Endothelial cell of umbilical vein (primary cell): ENCODE measurements at regions not wholly inside any gene's neighbourhood (a gene's known extent, or its start where the extent isn't known, plus 50 kb on each side); places are given as distances from the start of the nearest gene placed in this dataset.

Experiments used
- BruUV-seq: library from RNA; stranded (reverse); fragments of 400-500 nt; replicated peaks from 2 replicates; lab custom pipeline; 2021; lab: Mats Ljungman, UMichigan
- CTCF ChIA-PET: fragments of 300-600, 350-600 bp; sonication (Branson Sonifier 250); formaldehyde crosslinking; loops from one replicate; lab custom pipeline; 2021; ENCODE audit warnings: antibody characterized with exemption, inconsistent platforms; lab: Charles Lee
- POLR2A ChIA-PET: fragments of 300-600, 350-600 bp; sonication (Branson Sonifier 250); formaldehyde crosslinking; loops from one replicate; lab custom pipeline; 2021; ENCODE audit warnings: antibody characterized with exemption, inconsistent platforms; lab: Charles Lee
- DNase-seq: peaks from one replicate; pipeline ENCODE4 v3.0.0-alpha.2; 2011; ENCODE audit warnings: low read depth, low spot score
- FAIRE-seq: peaks from 2 replicates; lab custom pipeline; 2011; peaks lifted over from hg19 to GRCh38; lab: Jason Lieb, UNC
- H2AFZ ChIP-seq: 2 replicates; pipeline ENCODE4 v1.6.0; 2012; ENCODE audit warnings: low read depth, low read length, control low read depth, inconsistent platforms
- H3K27ac ChIP-seq: 2 replicates; pipeline ENCODE4 v1.5.1; 2011; ENCODE audit warnings: low read depth, mild to moderate bottlenecking, control low read depth, low read length, moderate library complexity; ENCODE audit not compliant: insufficient read depth
- H3K27me3 ChIP-seq, 2 experiments: 2 replicates each; pipeline versions ENCODE4 v1.6.0 to v1.6.1; 2011; ENCODE audit warnings: low read length in 2 of 2, mixed read lengths in 1 of 2; ENCODE audit not compliant: control insufficient read depth in 2 of 2, insufficient read depth in 2 of 2
- H3K36me3 ChIP-seq, 2 experiments: 2 replicates in 1 of 2; 3 replicates in 1 of 2; pipeline ENCODE4 v1.5.1; 2011; ENCODE audit warnings: low read length in 2 of 2, mild to moderate bottlenecking in 1 of 2, moderate library complexity in 1 of 2; ENCODE audit not compliant: control insufficient read depth in 2 of 2, insufficient read depth in 2 of 2; ENCODE audit errors: extremely low read depth in 1 of 2
- H3K4me1 ChIP-seq: 3 replicates; pipeline ENCODE4 v1.5.1; 2011; ENCODE audit warnings: mild to moderate bottlenecking, low read length; ENCODE audit not compliant: control insufficient read depth, insufficient read depth; ENCODE audit errors: extremely low read depth
- H3K4me2 ChIP-seq: 2 replicates; pipeline ENCODE4 v1.6.1; 2011; ENCODE audit warnings: low read length, control low read depth, mixed read lengths; ENCODE audit not compliant: insufficient read depth
- H3K4me3 ChIP-seq, 3 experiments: fragments of 200-600 bp in 1 of 3; sonication (generic), shearing (Covaris generic) in 1 of 3; replicated peaks in 1 of 3; 2 replicates each; pipeline ENCODE4 v1.5.1; 2011 to 2016; ENCODE audit warnings: control low read depth in 3 of 3, low read length in 3 of 3, mild to moderate bottlenecking in 2 of 3, inconsistent platforms in 1 of 3, low read depth in 1 of 3, moderate library complexity in 1 of 3; ENCODE audit not compliant: insufficient read depth in 1 of 3
- H3K79me2 ChIP-seq: 2 replicates; pipeline ENCODE4 v1.6.0; 2012; ENCODE audit warnings: low read length, inconsistent platforms; ENCODE audit not compliant: control insufficient read depth, insufficient read depth
- H3K9ac ChIP-seq: replicated peaks from 2 replicates; pipeline ENCODE3; 2011; ENCODE audit warnings: low read length, control low read depth; ENCODE audit not compliant: insufficient read depth; ENCODE audit errors: extremely low read depth
- H3K9me1 ChIP-seq: replicated peaks from 3 replicates; pipeline ENCODE4 v1.6.0; 2011; ENCODE audit warnings: mild to moderate bottlenecking, low read length; ENCODE audit not compliant: control insufficient read depth, insufficient read depth; ENCODE audit errors: extremely low read depth
- H3K9me3 ChIP-seq: replicated peaks from 2 replicates; pipeline ENCODE4 v1.5.1; 2012; ENCODE audit warnings: low read length, inconsistent platforms; ENCODE audit not compliant: control insufficient read depth, insufficient read depth
- H4K20me1 ChIP-seq: replicated peaks from 2 replicates; pipeline ENCODE3; 2011; ENCODE audit warnings: mild to moderate bottlenecking, low read length; ENCODE audit not compliant: control insufficient read depth, insufficient read depth; ENCODE audit errors: extremely low read depth
- CTCF ChIP-seq, 2 donors: IDR thresholded peaks; 1 replicate in 1 of 2; 2 replicates in 1 of 2; pipeline ENCODE4 v1.5.1; 2011; ENCODE audit warnings: low read length in 2 of 2, mild to moderate bottlenecking in 2 of 2, moderate library complexity in 2 of 2, control low read depth in 1 of 2, inconsistent platforms in 1 of 2, low read depth in 1 of 2; ENCODE audit not compliant: insufficient read depth in 1 of 2; ENCODE audit errors: extremely low read depth in 1 of 2
- FOS ChIP-seq: IDR thresholded peaks from 2 replicates; pipeline ENCODE4 v1.6.1; 2011; ENCODE audit warnings: mild to moderate bottlenecking, low read length, moderate library complexity, borderline replicate concordance; ENCODE audit not compliant: insufficient read depth
- GATA2 ChIP-seq: IDR thresholded peaks from 2 replicates; pipeline ENCODE4 v1.7.0; 2011; ENCODE audit warnings: low read depth, mild to moderate bottlenecking, moderate library complexity, mixed read lengths, low read length; ENCODE audit not compliant: insufficient read length, insufficient read depth
- MAX ChIP-seq: IDR thresholded peaks from 2 replicates; pipeline ENCODE4 v1.6.1; 2011; ENCODE audit not compliant: insufficient read depth, insufficient read length
- POLR2A ChIP-seq: IDR thresholded peaks from 2 replicates; pipeline ENCODE4 v1.6.1; 2012; ENCODE audit warnings: low read depth, mild to moderate bottlenecking, control low read depth, low read length
- POLR2AphosphoS5 ChIP-seq: IDR thresholded peaks from 2 replicates; pipeline ENCODE4 v1.6.1; 2012; ENCODE audit warnings: low read depth, mild to moderate bottlenecking, control low read depth, low read length, moderate library complexity; ENCODE audit not compliant: insufficient read depth
- dilution Hi-C: fragments of 300-500 bp; cut with MboI; formaldehyde crosslinking; loops from one replicate; pipeline ENCODE4 v1.15.0; 2019; ENCODE audit warnings: low sequenced_read_pairs; ENCODE audit not compliant: extremely low pct_ligation_motif_present
- intact Hi-C: fragments of 100-400 bp; cut with micrococcal nuclease; formaldehyde crosslinking; loops from one replicate; pipeline ENCODE4 v1.10.0; 2022

- H2AFZ ChIP-seq = no peak overlapping the region
- FAIRE-seq = no peak
- no peak overlapping the region for H3K9ac ChIP-seq
- H3K9me3 ChIP-seq = no peaks in the 10 kb centered on the region
- H3K36me3 ChIP-seq = no peaks in the 10 kb centered on the region
- no peak overlapping the region for H3K4me2 ChIP-seq
- no peaks in the 10 kb centered on the region for H3K27me3 ChIP-seq
- intact Hi-C loops (loop anchor here (5.0 kb wide), 1 partner anchor 429 kb away; no protein-coding TSS in a partner anchor), dilution Hi-C loops (no loop called here)
- H3K4me3 ChIP-seq = no peak overlapping the region
- ChIA-PET CTCF (interaction anchor here (1.6 kb wide), 1 partner anchor 50 kb away, joined by 4 read pairs; no protein-coding TSS in a partner anchor), POLR2A (no interaction called here)
- no peak for DNase-seq
- no peaks in the 10 kb centered on the region for H3K79me2 ChIP-seq
- no peaks in the 10 kb centered on the region for H3K4me1 ChIP-seq
- H3K9me1 ChIP-seq = no peaks in the 10 kb centered on the region
- TF ChIP-seq POLR2AphosphoS5 (no peak), GATA2 (no peak), POLR2A (no peak), FOS (no peak), CTCF (IDR thresholded peaks at IDR 0.05; ENCODE audit: extremely low read depth in 1 of 2, insufficient read depth in 1 of 2, low read depth in 1 of 2, low read length in 2 of 2) (no peak), MAX (no peak)
- no peaks in the 10 kb centered on the region for H4K20me1 ChIP-seq
- H3K27ac ChIP-seq = no peak overlapping the region
- no TSS peak for BruUV-seq
Measured at GRCh38 chr12:14187966-14188365, 177.5 kb upstream of the ATF7IP start.
